Keratinocyte (primary cell): ENCODE measurements at regions not wholly inside any gene's neighbourhood (a gene's known extent, or its start where the extent isn't known, plus 50 kb on each side); places are given as distances from the start of the nearest gene placed in this dataset.
"Not testable (repeated sequence)": the region's sequence is repeated elsewhere in the genome, so short reads cannot be mapped to it uniquely, and the experiment has no call there.

Experiments used
- DNase-seq: peaks from one replicate; pipeline ENCODE4 v3.0.0-alpha.2; 2011; ENCODE audit warnings: low read depth, missing footprints, low spot score
- FAIRE-seq: peaks from 2 replicates; lab custom pipeline; 2011; peaks lifted over from hg19 to GRCh38; lab: Jason Lieb, UNC
- H2AFZ ChIP-seq: 2 replicates; pipeline ENCODE4 v1.6.0; 2012; ENCODE audit warnings: low read length, control low read depth, inconsistent platforms; ENCODE audit not compliant: control insufficient read depth
- H3K27ac ChIP-seq: 2 replicates; pipeline ENCODE4 v1.5.1; 2011; ENCODE audit warnings: low read length; ENCODE audit not compliant: control insufficient read depth, insufficient read depth
- H3K27me3 ChIP-seq: 3 replicates; pipeline ENCODE4 v1.6.0; 2011; ENCODE audit warnings: low read length; ENCODE audit not compliant: control insufficient read depth, insufficient read depth; ENCODE audit errors: extremely low read depth
- H3K36me3 ChIP-seq, 2 experiments: 2 replicates in 1 of 2; 3 replicates in 1 of 2; pipeline ENCODE4 v1.5.1; 2011; ENCODE audit warnings: low read length in 2 of 2, mild to moderate bottlenecking in 1 of 2; ENCODE audit not compliant: control insufficient read depth in 2 of 2, insufficient read depth in 2 of 2; ENCODE audit errors: extremely low read depth in 1 of 2
- H3K4me1 ChIP-seq: 3 replicates; pipeline ENCODE4 v1.5.1; 2011; ENCODE audit warnings: low read length; ENCODE audit not compliant: control insufficient read depth, insufficient read depth; ENCODE audit errors: extremely low read depth
- H3K4me2 ChIP-seq: 3 replicates; pipeline ENCODE4 v1.6.0; 2011; ENCODE audit warnings: low read depth, low read length; ENCODE audit not compliant: control insufficient read depth, insufficient read depth; ENCODE audit errors: extremely low read depth
- H3K4me3 ChIP-seq, 3 experiments: fragments of 200-600 bp in 1 of 3; sonication (generic) in 1 of 3; 2 replicates in 2 of 3; 3 replicates in 1 of 3; pipeline ENCODE4 v1.5.1; 2011 to 2016; ENCODE audit warnings: low read length in 3 of 3, mild to moderate bottlenecking in 3 of 3, control low read depth in 2 of 3, inconsistent platforms in 1 of 3, low read depth in 1 of 3, mixed read lengths in 1 of 3, mixed run types in 1 of 3, moderate library complexity in 1 of 3; ENCODE audit not compliant: control insufficient read depth in 2 of 3, insufficient read depth in 2 of 3; ENCODE audit errors: extremely low read depth in 1 of 3
- H3K79me2 ChIP-seq: 2 replicates; pipeline ENCODE4 v1.6.0; 2012; ENCODE audit warnings: low read length; ENCODE audit not compliant: control insufficient read depth, insufficient read depth
- H3K9ac ChIP-seq: 3 replicates; pipeline ENCODE4 v1.6.0; 2011; ENCODE audit warnings: low read length; ENCODE audit not compliant: control insufficient read depth, insufficient read depth; ENCODE audit errors: extremely low read depth
- H3K9me1 ChIP-seq: 3 replicates; pipeline ENCODE4 v1.6.0; 2011; ENCODE audit warnings: low read length; ENCODE audit not compliant: control insufficient read depth, insufficient read depth; ENCODE audit errors: extremely low read depth
- H3K9me3 ChIP-seq: 2 replicates; pipeline ENCODE4 v1.5.1; 2012; ENCODE audit warnings: low read depth, low read length; ENCODE audit not compliant: control insufficient read depth
- H4K20me1 ChIP-seq: 3 replicates; pipeline ENCODE4 v1.6.0; 2011; ENCODE audit warnings: low read length; ENCODE audit not compliant: control insufficient read depth, insufficient read depth; ENCODE audit errors: extremely low read depth
- dilution Hi-C: fragments of 300-500 bp; cut with MboI; formaldehyde crosslinking; loops from one replicate; pipeline ENCODE4 v1.7.0; 2020; ENCODE audit warnings: low sequenced_read_pairs; ENCODE audit not compliant: extremely low pct_ligation_motif_present

DNA sequence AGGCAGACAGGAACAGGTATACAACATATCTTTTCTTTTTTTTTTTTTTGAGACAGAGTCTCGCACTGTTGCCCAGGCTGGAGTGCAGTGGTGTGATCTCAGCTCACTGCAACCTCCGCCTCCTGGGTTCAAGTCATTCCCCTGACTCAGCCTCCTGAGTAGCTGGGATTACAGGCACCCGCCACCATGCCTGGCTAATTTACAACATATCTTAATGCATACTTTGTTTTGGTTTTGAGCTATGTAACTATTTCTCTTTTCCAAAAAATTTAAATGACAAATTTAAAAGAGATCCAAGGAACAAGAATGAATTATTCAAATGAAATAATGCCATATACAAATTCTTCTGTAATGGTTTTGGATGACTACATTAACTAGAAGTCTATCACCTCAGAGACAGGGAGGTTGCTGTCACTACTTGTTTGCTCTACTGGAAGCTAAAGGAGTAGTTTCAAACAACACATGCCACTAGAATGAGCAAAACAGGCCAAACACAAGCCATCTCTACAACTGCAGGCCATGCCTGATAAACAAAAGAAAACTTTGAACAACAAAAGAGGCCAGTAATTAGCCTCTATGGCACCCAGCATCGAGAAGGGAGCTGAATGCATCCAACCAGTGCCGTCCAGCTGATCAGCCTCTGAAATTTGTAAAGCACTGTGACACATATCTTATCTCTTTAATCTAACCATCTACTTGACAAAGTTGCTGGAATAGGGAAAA, 133.6 kb upstream of the VOPP1 start:
- H3K9me3 ChIP-seq, H3K79me2 ChIP-seq, H2AFZ ChIP-seq, H3K36me3 ChIP-seq, H3K9ac ChIP-seq, H3K9me1 ChIP-seq, dilution Hi-C loops, H3K27me3 ChIP-seq, H3K4me2 ChIP-seq, DNase-seq, H3K4me3 ChIP-seq, H4K20me1 ChIP-seq: not testable (repeated sequence)
- FAIRE-seq: peak; percentile 75
- H3K27ac ChIP-seq: peak overlapping the region; percentile 44
- peaks cover 13% of the 10 kb centered on the region for H3K4me1 ChIP-seq

DNA sequence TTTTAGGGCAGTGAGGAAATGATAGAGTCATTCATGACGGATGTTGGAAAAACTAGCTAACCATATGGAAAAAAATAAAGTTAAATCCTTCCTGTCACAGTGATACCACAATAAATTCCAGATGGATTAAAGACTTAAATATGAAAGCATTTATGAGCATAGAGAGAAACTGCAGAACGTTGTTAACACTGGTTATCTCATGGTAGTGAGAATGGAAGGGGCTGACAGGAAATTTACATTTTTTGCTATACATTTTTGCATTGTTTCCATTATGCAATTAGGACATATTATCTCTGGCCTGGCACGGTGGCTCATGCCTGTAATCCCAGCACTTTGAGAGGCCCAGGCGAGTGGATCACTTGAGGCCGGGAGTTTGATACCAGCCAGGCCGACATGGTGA, 130.5 kb upstream of the VOPP1 start:
- DNase-seq, FAIRE-seq, H4K20me1 ChIP-seq, dilution Hi-C loops, H3K4me2 ChIP-seq, H3K79me2 ChIP-seq, H3K36me3 ChIP-seq, H3K9me1 ChIP-seq, H3K27me3 ChIP-seq, H3K9me3 ChIP-seq, H3K4me3 ChIP-seq, H3K27ac ChIP-seq, H2AFZ ChIP-seq, H3K9ac ChIP-seq: not testable (repeated sequence)
- peaks cover 13% of the 10 kb centered on the region for H3K4me1 ChIP-seq

DNA sequence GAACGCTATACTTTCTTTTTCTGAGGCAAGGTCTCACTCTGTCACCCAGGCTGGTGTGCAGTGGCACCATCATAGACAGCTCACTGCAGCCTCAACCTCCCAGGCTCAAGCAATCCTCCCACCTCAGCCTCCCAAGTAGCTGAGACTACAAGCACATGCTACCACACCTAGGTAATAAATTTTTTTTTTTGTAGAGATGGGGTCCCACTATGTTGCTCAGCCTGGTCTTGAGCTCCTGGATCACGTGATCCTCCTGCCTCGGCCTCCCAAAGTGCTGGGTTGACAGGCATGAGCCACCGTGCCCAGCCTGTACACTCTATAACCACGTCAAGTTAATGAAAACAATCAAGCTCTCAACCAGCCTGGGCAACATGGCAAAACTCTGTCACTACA, 127.1 kb upstream of the VOPP1 start:
- dilution Hi-C loops, H3K9me1 ChIP-seq, DNase-seq, H3K9me3 ChIP-seq, H4K20me1 ChIP-seq, H3K27me3 ChIP-seq, H2AFZ ChIP-seq, H3K36me3 ChIP-seq, H3K4me3 ChIP-seq, FAIRE-seq, H3K79me2 ChIP-seq: not testable (repeated sequence)
- peak overlapping the region; percentile 64 for H3K9ac ChIP-seq
- peak overlapping the region; percentile 6 for H3K4me2 ChIP-seq
- peak overlapping the region; percentile 83 for H3K27ac ChIP-seq
- peaks cover 22% of the 10 kb centered on the region for H3K4me1 ChIP-seq

DNA sequence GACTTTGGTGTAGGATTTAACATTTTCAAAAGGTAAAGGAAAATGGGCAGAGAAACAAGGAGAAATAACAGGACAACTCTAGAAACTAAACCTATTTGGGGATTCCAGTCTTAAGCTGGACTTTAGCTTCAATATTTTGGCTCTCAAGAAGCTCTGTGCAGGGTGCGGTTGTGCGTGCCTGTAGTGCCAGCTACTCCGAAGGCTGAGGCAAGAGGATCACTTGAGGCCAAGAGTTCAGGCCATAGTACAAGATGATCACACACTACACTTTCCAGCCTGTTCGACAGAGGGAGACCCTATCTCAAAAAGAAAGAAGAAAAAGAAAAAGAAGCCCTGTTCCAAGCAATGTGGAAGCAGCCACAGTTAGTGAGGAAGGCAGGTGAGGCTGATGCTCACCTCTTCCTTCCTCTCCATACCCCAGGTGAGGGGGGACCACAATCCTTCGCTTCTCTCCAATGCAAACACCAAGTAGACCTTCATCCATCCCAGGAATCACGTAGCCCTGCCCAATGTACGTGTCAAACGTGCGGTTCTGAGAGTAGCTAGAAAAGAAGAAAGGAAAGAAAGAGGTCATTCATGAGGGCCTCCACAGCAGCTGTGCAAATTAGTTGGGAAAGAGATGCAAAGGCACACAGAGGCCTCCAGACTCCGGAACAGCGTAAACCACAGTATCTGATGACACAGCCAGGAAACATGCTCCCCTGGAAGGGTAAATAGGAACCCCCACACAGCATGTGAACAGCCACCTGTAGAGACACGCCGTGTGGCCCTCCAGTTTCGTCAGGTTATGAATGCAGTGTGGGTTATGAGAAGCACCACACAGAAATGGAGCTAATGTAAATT, 126.5 kb upstream of the VOPP1 start:
- H3K79me2 ChIP-seq, H3K9me1 ChIP-seq, H2AFZ ChIP-seq, H3K36me3 ChIP-seq, H4K20me1 ChIP-seq, dilution Hi-C loops, H3K27me3 ChIP-seq, H3K9me3 ChIP-seq: not testable (repeated sequence)
- Histone ChIP-seq H3K27ac (peak overlapping the region; percentile 89), H3K9ac (peak overlapping the region; percentile 64), H3K4me2 (peak overlapping the region; percentile 18), H3K4me1 (peaks cover 25% of the 10 kb centered on the region), H3K4me3 (peak overlapping the region in 1 of 3 experiments; percentile 1)
- FAIRE-seq (peak; percentile 91), DNase-seq (peak; percentile 33)
